GM19328 (cell line): ENCODE measurements at regions not wholly inside any gene's neighbourhood (a gene's known extent, or its start where the extent isn't known, plus 50 kb on each side); places are given as distances from the start of the nearest gene placed in this dataset.
"Not testable (repeated sequence)": the region's sequence is repeated elsewhere in the genome, so short reads cannot be mapped to it uniquely, and the experiment has no call there.

ENCODE experiments used
- ATAC-seq: cut with Tn5 transposase; IDR thresholded peaks from one replicate; pipeline ENCODE4 v1.9.1; 2021; ENCODE audit warnings: mild to moderate bottlenecking, moderate library complexity; ENCODE audit not compliant: unreplicated experiment

DNA sequence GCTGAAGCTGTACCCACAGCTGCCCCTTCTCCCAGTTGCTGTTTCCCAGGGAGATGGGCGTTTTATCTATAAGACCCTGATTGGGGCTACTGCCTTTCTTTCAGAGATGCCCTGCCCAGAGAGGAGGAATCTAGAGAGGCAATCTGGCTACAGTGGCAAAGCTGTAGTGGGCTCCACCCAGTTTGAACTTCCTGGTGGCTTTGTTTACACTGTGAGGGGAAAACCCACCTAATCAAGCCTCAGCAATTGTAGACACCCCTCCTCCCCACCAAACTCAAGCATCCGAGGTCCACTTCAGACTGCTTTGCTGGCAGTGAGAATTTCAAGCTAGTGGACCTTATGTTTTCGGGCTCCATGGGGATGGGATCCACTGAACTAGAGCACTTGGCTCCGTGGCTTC, 240.4 kb upstream of the AFF2 start:
- ATAC-seq = no peak

DNA sequence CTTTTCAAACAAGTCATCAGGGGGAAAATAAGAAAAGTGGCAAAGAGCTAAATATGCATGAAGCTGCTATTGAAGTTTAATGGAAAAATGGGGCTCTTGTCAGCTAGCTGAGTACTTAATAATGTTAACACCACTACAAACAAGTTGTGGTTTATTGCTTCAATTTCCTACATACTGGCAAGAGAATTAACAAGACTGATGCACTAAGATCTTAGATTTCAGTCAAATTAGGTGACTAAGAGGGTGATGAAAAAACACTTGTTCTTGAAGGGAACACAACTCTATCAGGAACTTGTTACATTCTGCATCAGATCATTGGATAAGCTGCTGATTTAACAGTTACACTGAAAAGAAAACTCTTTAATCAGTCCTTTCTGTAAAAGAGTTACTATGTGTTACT, 234.6 kb upstream of the AFF2 start:
- no peak for ATAC-seq

DNA sequence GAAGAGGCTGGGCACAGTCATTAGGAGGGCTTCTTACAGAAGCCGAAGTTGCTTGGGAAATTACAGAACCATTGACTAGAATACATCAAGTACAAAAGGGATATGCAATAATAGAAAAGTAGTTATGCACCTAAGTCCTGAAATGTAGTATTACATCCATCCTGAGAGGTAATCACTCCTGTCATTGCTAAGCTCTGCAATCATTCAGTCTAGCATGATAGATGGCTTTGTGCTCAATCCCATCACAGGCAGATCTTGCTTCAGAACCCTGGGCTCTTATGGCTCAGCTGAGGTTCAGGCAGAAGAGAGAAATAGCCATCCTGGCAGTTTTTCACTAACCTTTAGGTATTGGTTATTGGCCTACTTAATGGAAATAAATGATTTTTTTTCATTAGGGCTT, 231.7 kb upstream of the AFF2 start:
- ATAC-seq = no peak

DNA sequence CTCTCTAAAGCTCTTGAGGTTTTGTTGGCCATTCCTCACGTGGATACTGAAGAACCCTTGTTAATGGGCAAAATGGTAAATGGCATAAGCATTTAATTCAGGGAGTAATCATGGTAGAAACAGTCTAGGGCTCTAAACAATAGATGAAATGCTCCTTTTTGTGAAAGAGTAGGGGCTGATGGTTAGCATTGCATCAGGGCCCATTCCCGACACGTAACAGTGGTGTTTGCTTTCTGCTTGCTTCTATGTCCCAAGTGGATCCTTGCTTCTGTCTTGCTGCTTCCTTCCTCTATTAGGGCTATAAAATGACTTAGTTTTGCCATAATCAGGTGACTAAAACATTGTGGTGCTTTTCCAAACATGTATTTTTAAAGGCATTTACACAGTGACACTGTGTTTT, 230.9 kb upstream of the AFF2 start:
- no peak for ATAC-seq

DNA sequence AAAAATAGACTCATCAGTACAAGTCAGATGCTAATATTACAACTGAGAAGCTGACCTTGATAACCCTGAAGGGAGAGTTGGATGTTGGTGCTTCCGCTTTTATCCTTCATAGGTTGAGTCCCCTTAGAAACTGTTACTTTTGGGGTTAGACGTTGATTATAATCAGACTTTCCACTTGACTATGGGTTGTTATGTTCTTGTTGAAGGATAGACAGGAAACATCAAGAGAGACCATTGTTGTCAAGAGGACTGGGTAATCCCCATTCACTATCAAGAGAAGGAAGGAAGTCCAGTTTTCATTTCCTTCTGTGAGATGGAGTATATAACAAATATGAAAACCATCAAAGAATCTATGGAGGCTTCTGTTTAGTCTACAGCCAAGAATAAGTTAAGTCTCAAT, 229.9 kb upstream of the AFF2 start:
- ATAC-seq = no peak

DNA sequence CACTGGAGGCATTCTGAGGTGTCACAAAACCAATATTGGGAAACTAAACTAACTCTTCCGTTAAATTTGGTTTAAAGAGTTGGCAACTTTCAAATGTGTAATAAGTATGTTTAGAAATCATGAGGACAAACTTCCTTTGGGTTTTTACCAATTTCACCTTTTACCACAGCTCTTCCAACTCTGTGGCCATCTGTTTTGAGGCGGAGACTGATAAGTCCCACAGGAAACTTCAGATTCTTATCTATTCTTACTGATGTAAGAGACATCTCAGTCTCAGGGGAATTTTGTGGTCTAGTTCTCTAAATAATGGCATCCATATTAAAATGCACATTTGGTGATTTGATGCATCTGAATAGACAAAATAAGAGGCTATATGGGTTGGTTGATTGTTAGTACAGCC, 229.2 kb upstream of the AFF2 start:
- no peak for ATAC-seq

DNA sequence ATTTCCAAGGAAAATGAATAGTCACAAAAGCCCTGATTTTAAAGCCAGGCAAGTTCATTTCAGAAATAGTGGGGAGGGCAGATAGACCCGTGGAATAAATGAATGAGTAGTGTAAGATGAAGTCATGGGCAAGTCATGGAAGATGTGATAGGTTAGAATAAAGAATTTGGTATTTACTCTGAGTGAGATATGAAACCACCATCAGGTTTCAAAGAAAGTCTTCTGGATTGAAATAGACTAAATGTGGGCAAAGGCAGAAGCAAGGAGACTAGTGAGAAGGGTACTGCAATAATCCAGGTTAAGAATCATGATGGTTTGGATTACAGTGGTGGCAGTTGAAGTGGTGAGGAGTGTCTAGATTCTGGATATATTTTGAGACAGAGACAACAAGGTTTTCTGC, 218.5 kb upstream of the AFF2 start:
- ATAC-seq = no peak

DNA sequence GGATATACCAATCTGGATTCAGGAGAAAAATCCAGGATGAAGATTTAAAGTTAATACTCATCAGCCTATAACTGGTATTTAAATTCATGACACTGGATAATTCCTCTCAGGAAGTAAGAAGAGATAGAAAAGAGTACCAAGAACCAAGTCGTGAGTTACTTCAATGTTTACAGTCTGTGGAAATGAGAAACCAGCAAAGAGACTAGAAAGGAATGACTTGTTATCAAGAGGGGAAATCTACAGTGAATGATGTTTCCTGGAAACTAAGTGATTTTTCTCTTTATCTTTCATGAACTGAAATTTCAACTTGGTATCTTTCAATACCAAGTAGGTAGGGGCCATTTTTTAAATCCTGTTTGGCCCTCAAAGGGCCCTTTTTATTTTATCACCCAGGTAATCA, 217.9 kb upstream of the AFF2 start:
- no peak for ATAC-seq

DNA sequence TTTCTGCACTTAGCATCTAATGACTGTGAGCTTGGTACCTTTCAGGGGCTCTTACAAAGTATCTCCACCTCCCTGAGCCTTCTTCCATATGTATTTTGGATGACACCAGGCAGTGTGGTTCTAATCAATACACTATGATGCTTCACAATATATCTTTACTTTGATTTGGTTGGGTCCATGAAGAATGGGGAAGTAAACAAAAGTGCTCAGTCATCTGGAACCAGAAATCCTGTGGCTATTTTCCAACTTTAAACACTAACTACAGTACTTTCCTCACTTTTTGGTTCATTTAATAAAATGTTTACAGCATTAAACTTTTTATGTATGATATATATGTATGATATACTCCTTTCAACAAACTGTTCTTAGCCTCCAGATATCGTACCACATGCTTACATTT, 216.4 kb upstream of the AFF2 start:
- no peak for ATAC-seq

DNA sequence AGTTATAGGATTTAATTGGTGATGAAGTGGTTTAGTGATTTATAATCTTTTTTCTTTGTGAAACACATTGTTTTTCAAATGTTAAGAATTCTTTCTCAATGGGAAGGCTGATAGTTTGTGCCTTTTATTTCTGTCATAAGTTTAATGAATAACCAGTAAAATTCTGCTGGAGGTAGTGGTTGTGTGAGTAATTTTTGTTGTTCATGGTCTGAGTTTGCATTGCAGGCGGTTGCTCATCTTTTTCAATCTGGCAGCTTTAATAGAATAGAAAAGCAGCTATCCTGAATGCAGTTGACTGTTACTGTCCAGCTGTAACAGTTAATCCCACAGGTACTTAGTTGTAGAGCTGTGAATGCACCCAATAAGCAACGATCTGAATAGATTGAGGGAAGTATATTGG, 215.6 kb upstream of the AFF2 start:
- no peak for ATAC-seq

DNA sequence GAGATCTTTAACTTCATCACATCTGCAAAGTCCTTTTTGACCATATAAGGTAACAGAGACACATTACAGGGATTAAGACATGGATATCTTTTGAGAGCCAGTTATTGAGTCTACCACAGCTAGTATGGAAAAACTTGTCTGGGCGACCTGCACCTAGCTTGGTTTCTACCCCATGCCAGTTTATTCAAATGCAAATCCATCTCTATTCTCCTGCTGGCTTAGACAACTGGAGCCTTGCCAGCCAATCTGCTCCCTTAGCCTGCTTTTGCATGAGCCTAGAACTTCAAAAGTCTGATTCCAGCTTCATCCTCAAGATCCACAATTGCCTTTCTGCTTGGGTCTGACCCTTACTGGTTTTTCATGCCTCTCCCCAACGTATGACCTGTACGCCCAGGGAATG, 212.0 kb upstream of the AFF2 start:
- ATAC-seq = no peak

DNA sequence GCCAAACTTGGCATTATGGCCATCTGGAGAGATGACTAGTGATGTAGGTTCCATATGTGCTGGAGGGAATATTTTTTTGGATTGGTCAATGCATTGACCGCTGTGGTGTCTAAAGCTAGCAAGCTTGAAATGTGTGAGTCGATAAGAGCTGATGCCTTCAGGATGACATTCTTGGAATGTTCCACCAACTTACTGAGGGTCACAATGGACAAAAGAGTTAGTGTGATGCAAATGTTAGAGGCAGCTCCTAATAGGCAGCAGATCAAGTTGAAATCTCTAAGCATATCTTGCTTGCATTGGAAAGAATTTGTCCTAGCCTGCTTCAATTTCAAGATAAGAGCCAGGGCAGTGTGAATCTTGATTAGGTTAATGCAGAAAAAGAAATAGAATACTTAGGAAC, 210.4 kb upstream of the AFF2 start:
- ATAC-seq = no peak

DNA sequence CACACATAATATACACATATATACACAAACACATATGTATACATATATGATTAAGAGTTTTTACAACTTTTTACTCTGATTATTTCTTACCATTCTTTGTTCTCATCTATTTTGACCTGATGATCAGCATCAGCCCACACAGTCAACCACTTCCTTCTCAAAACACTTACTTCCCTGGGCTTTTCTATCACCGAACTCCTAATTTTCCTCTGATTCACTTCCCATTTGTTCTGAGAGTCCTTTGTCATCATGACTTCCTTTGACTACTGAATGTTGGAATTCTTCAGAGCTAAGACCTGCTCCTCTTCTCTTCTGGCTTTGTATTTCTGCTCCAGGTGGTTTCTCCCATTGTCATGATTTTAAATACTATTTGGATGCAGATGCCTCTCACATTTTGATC, 209.5 kb upstream of the AFF2 start:
- no peak for ATAC-seq

DNA sequence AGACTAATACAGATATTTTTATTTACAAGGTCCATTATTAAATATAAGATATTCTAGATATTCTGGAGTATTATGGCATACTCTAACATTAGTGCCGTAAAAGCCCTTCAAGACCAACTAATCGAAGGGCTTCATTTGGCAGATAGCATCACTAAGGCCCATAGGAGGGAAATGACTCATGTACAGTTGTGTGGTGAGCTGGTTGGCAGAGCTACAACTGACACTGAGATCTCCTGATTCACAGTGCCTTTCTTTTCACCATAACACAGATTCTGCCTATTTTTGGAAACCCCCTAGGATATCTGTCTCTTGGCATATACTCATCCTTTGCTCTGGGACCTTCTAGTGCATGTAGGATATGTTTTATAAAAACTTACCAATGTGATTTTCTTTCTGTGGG, 201.7 kb upstream of the AFF2 start:
- no peak for ATAC-seq

DNA sequence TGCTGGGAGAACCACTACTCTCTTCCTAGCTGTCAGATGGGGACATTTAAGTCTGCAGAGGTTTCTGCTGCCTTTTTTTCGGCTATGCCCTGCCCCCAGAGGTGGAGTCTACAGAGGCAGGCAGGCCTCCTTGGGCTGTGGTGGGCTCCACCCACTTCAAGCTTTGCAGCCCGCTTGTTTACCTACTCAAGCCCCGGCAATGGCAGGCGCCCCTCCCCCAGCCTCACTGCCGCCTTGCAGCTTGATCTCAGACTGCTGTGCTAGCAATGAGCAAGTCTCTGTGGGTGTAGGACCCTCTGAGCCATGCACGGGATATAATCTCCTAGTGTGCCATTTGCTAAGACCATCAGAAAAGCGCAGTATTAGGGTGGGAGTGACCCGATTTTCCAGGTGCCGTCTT, 195.2 kb upstream of the AFF2 start:
- not testable (repeated sequence) for ATAC-seq

DNA sequence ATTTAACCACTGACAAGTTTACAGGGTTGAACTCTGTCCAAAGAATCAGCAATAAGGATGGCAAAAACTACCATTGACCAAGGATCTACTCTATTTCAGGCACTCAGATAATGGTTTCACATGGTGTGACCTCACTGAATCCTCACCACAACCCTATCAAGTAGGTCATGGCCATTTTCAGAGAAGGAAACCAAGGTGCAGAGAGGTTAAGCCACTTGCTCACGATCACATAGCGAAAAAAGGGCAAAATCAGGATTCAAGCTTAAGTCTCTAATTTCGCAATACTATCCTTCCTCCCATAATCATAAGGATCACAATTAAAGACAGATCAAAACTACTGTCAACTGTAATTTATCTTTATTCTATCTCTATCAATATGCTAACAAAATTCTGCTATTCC, 191.0 kb upstream of the AFF2 start:
- no peak for ATAC-seq

DNA sequence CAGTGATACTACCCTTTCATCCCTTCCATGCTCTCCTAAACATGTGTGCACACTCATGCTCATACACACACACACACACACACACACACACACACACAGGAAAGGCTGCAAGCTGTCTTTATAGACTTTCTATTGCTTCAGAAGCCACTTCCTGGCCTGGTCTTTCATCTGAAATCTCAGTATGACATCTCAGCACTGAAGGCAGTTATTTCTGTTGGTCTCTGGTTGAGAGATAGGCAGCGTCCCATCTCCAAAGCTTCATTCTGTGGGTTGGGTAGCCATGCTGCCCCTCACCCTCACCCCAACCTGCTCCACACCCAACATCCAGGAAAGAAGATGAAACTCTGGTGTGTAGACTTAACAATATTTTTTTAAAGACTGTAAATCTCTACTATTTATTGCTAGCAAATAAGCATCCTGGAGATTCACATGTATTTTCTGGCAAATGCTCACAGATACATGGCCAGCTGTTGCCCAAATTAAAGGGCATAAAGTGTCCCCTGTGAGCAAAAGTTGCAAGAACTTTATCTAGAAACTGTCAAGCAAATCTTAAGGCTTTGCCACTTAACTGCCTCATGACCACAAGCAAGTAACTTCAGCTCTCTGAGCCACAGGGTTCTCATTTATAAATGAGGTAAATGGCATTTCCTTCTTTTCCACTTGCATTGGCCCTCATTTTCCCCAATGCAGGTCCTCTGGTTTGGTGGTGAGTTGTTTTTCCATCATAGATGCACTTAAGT, 189.8 kb upstream of the AFF2 start:
- ATAC-seq = peak; percentile 59

DNA sequence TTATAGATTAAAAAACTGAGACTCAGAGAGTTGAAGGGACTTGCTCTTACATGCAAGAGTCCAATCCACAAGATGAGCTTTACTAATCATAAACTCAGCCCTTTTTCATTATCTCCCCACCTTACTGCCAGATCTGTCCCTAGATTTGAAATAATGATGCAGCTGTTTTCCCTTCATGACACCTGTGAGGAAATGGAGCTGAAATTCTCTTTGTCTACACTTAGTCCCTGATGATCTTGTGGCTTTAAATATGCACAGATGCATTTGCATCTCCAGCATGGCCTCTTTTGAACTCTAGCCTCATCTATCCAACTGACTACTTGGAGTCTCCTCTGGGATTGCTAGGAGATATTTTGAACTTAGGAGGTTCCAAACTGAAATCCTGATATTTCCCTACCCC, 188.9 kb upstream of the AFF2 start:
- no peak for ATAC-seq

DNA sequence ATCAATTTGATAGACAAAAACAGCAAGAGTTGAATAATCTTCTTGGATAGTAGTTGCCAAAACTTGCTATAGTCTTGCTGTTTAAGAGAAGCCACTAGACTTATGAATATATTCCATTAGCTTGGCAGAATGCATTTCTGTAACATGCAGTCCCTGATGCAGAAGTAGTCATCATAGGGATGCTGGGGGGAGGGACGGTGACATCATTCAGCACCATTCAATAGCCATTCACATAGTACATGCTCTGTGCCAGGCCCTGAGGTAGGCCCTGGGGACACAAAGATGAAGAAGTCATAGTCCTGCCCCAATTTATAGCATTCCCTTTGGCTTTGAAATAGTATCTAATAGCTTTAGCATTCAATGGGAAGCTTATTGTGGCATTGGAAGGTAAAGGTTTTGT, 185.5 kb upstream of the AFF2 start:
- ATAC-seq = no peak

DNA sequence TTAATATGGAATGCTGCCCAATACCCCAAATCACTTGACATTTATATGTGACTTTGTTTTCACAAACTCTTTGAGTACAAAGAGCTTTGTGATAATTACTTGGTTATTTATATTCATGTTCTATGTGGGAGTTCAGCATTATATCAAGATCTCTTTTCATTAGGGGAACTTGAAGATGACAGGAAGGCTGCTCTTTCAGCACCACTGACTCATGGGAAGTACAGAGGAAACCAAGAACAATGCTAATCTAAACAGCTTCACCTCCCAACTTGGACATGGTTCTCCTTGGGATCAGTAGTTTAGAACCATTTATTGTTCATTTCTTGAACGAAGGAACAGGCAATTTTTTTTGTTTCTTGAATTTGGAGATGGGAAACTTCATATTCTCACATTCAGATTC, 184.0 kb upstream of the AFF2 start:
- ATAC-seq = no peak

DNA sequence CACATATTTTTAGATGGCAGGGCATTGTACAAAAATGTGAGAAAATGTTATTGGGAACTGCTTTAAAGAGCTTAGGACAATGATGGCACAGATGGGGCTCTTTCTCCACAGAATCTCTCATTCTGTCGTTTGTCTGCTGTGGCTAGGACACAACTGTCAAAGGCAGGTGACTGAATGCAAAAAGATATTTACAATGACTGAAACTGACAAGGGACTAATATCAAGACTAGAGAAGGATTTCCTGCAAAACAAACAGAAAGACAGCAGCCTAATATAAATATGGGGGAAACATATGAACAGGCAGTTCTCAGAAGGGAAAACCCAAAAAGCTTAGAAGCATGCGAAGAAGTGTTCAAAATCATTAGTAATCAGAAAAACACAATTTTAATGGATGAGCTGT, 177.5 kb upstream of the AFF2 start:
- ATAC-seq = no peak

DNA sequence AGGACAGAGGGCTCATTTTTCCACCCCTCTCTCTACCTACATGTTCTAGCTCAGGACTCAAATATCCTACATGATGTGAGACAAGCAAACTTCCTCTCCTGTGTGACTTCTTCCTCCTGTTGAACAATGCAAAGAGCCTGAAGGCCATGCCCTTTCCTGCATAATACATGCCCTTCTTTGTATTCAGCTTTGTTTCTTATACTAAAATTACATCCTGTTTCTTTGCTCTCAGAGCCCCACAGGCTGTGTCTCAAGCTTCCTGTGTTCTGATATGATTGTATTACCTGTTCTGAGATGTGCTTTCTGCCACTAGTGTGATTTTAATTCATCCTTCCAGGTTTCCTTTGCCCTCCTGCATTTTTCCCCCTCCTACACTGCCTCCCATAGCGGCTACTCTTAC, 166.4 kb upstream of the AFF2 start:
- no peak for ATAC-seq

DNA sequence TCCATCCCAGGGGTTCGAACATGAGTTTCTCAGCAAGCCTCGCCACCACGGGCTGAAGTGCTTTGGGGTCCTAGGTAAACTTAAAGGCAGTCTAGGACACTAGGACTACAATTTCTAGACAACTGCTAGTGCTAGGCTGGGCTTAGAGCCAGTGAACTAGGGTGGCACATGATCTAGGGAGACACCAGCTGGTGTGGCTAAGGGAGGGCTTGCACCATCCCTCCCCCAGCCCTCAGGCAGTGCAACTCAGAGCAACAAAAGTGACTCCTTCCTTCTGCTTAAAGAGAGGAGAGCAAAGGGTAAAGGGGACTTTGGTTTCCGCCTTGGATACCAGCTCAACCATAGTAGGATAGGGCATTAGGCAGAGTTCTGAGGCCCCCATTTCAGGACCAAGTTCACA, 162.5 kb upstream of the AFF2 start:
- ATAC-seq = no peak

DNA sequence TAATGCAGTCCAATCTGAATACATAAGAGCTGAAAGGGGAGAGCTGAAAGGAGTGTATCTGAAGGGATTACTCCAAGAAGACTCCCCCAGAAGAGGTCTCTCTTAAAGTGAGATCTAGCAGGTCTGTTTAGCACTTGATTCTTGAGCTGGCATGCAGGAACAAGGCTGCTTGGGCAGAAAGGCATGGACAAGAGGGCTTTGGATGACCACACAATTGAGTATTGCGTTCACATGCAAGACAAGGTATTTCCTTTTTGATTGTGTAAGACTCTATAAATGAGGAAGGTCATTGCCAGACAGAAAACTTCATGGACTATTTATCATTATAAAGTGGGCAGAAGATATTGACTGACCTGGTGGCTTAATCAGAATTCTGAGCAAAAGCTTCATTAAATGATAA, 145.5 kb upstream of the AFF2 start:
- no peak for ATAC-seq
